ENCODE measurements at regions not wholly inside any gene's neighbourhood (a gene's known extent, or its start where the extent isn't known, plus 50 kb on each side); places are given as distances from the start of the nearest gene placed in this dataset.
"Not testable (repeated sequence)": the region's sequence is repeated elsewhere in the genome, so short reads cannot be mapped to it uniquely, and the experiment has no call there.

DNA sequence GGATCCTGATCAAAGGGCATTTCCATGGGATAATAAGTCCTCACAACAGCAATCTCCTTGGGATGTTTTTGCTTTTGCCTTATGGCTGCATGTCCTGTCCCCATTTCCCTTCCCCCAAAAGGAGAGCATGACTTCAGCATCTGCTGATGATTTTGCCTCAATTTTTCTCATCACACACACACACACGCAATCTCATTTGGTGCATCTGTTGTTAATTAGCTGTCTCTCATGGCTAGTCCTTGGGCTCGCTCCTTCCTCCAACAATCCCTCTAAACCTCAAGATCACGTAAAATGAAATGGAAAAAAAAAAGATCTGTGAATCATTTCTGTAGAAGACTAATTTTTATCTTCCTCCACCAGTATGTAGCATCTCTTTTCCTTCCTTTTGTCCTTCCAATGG lies 153.6 kb downstream of the RBMX2 start:
- no peak for DNase-seq

DNA sequence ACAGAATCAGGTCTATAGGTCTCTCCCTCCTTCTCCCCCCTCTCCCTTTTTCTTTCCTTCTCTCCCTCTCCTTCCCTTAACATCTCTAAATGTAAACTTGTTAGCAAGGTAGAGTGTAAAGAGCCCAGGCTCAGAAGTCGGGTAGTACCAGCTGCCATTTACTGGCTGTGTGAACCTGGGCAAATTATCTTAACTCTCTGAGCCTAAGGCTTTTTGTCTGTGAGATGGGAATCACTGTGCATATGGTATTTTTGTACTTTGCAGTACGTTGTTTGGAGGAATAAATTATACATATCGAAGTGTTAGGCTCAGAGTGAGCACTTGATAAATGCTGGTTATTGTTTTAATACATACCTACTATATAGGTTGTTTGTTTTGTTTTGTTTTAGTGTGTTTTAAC lies 154.0 kb downstream of the RBMX2 start:
- DNase-seq = no peak

GRCh38 chrX:130556951-130557350 lies 155.2 kb downstream of the RBMX2 start:
- DNase-seq = no peak

DNA sequence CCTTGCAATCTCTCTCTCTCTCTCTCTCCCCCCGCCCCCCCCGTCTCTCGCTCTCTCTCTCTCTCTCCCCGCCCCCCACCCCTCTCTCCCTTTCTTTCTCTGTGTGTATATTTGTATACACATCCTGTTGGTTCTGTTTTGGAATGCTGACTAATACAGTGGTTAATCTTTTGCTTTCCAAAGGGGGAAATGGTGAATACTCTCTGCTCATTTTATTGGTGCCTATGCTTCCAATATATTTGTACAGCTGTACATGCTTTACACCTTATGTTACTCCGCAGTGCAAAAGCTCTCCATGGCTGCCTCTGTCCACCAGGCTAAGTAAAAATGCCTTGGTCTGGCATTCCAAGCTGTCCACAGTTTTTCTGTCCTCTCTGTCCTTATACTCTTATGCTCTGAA lies 158.8 kb downstream of the RBMX2 start:
- DNase-seq = no peak

DNA sequence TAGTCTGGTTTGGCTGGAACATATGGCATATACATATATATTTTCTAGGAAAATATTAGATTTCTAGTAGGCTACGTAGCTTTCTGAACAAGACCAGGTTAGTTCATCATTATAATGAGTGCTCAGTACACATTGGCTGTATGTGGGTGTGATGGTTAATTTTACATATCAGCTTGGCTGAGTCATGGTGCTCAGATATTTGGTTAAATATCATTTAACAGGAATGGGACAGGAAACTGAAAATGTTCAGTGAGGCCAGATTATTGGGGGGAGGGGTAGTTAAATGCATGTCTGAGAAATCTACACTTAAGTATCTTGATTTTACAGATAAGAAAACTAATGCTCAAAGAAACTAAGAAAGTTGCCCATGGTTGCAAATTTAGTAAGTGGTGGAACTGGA lies 160.1 kb downstream of the RBMX2 start:
- DNase-seq = no peak

GRCh38 chrX:130563476-130563875 lies 161.7 kb downstream of the RBMX2 start:
- no peak for DNase-seq

DNA sequence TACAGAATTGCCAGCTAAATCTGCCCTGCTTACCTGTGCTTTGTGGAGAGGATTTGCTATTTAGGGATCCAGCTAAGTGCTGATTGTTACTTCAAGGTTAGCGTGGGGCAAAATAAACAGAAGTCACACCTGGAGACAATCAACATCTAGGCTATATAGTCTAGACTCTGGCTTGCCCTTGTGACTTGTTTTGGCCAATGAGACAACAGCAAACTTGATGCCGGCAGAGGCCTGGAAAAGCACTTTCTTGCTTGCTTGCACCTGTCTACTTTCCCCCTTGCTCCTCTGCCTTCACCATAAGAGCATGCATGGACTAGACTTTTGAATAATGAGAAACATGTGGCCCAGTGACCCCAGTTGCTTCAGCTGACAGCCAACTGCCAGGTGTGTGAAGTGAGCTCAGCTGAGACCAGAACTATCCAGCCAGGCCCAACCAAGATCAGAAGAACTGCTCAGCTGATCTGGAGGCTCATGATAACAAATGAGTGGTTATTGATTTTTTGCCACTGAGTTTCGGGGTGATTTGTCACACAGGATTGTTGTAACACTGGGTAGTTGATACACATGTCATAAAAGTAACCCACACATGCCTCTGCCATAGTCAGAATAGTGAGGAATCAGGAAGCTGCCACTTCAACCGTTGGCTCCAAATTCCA lies 164.4 kb downstream of the RBMX2 start:
- no peak for DNase-seq

DNA sequence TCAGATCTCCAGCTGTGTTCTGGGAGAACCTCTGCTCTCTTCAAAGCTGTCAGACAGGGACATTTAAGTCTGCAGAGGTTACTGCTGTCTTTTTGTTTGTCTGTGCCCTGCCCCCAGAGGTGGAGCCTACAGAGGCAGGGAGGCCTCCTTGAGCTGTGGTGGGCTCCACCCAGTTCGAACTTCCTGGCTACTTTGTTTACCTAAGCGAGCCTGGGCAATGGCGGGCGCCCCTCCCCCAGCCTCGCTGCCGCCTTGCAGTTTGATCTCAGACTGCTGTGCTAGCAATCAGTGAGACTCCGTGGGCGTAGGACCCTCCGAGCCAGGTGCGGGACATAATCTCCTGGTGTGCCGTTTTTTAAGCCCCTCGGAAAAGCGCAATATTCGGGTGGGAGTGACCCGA lies 171.2 kb downstream of the RBMX2 start:
- DNase-seq = not testable (repeated sequence)

Data from NCI-H2081 (cell line).